IMR-90 (cell line): ENCODE measurements at regions not wholly inside any gene's neighbourhood (a gene's known extent, or its start where the extent isn't known, plus 50 kb on each side); places are given as distances from the start of the nearest gene placed in this dataset.

Source experiments
- ATAC-seq: fragments of 200-7000 bp; cut with Tn5 transposase; 2 replicates; pipeline ENCODE4 v1.9.1; 2020; ENCODE audit warnings: low read depth, mild to moderate bottlenecking, moderate library complexity
- BruUV-seq: library from RNA; stranded (reverse); fragments of 400-500 nt; replicated peaks from 2 replicates; lab custom pipeline; 2021; lab: Mats Ljungman, UMichigan
- CTCF ChIA-PET: fragments of 300-600 bp; formaldehyde crosslinking; extraction: SDS; loops from one replicate; lab custom pipeline; 2021; ENCODE audit warnings: antibody characterized with exemption; lab: Yijun Ruan, JAX
- POLR2A ChIA-PET: fragments of 300-600 bp; sonication (Branson Sonifier 250); formaldehyde crosslinking; loops from one replicate; lab custom pipeline; 2022; ENCODE audit warnings: antibody characterized with exemption; ENCODE audit not compliant: unreplicated experiment; lab: Charles Lee
- DNase-seq: peaks from one replicate; pipeline ENCODE4 v3.0.0; 2013
- H2AFZ ChIP-seq: replicated peaks from 2 replicates; pipeline ENCODE3; 2013; ENCODE audit warnings: low read length, mild to moderate bottlenecking; ENCODE audit not compliant: poor library complexity
- H2AK5ac ChIP-seq: 2 replicates; pipeline ENCODE4 v1.6.1; 2013; ENCODE audit warnings: low read depth, low read length, inconsistent platforms
- H2AK9ac ChIP-seq: replicated peaks from 2 replicates; pipeline ENCODE3; 2013; ENCODE audit warnings: mild to moderate bottlenecking, low read depth, low read length, moderate library complexity; ENCODE audit not compliant: poor library complexity
- H2BK120ac ChIP-seq: 2 replicates; pipeline ENCODE4 v1.6.1; 2013; ENCODE audit warnings: low read depth, low read length, inconsistent platforms
- H2BK15ac ChIP-seq: 3 replicates; pipeline ENCODE4 v1.6.1; 2013; ENCODE audit warnings: low read depth, low read length, inconsistent platforms
- H2BK20ac ChIP-seq: 2 replicates; pipeline ENCODE4 v1.6.1; 2013; ENCODE audit warnings: low read depth, mild to moderate bottlenecking, inconsistent platforms, low read length, moderate library complexity
- H2BK5ac ChIP-seq: 2 replicates; pipeline ENCODE4 v1.6.1; 2013; ENCODE audit warnings: mild to moderate bottlenecking, low read depth, low read length, inconsistent platforms; ENCODE audit not compliant: poor library complexity, severe bottlenecking
- H3K14ac ChIP-seq: replicated peaks from 2 replicates; pipeline ENCODE4 v1.6.1; 2013; ENCODE audit warnings: low read depth, low read length, inconsistent platforms
- H3K18ac ChIP-seq: 2 replicates; pipeline ENCODE4 v1.6.1; 2013; ENCODE audit warnings: low read depth, low read length, control low read depth
- H3K23ac ChIP-seq: 2 replicates; pipeline ENCODE4 v1.6.1; 2013; ENCODE audit warnings: low read depth, low read length, inconsistent platforms
- H3K27ac ChIP-seq: 2 replicates; pipeline ENCODE4 v1.5.1; 2013; ENCODE audit warnings: mild to moderate bottlenecking, control low read depth, low read length; ENCODE audit not compliant: insufficient read depth
- H3K27me3 ChIP-seq: 2 replicates; pipeline ENCODE4 v1.6.1; 2013; ENCODE audit warnings: low read length; ENCODE audit not compliant: control insufficient read depth, insufficient read depth
- H3K36me3 ChIP-seq: 2 replicates; pipeline ENCODE4 v1.6.1; 2013; ENCODE audit warnings: low read length, mixed read lengths; ENCODE audit not compliant: control insufficient read depth, insufficient read depth
- H3K4ac ChIP-seq: 2 replicates; pipeline ENCODE4 v1.6.1; 2013; ENCODE audit warnings: low read depth, low read length, inconsistent platforms
- H3K4me1 ChIP-seq: 2 replicates; pipeline ENCODE4 v1.6.1; 2013; ENCODE audit warnings: low read length, mixed read lengths; ENCODE audit not compliant: control insufficient read depth, insufficient read depth
- H3K4me2 ChIP-seq: 2 replicates; pipeline ENCODE4 v1.6.1; 2013; ENCODE audit warnings: low read depth, mild to moderate bottlenecking, control low read depth, low read length, moderate library complexity
- H3K4me3 ChIP-seq: 2 replicates; pipeline ENCODE4 v1.5.1; 2013; ENCODE audit warnings: low read depth, mild to moderate bottlenecking, control low read depth, low read length, moderate library complexity; ENCODE audit not compliant: insufficient read depth
- H3K56ac ChIP-seq: 2 replicates; pipeline ENCODE4 v1.6.1; 2013; ENCODE audit warnings: low read length, inconsistent platforms; ENCODE audit not compliant: insufficient read depth; ENCODE audit errors: extremely low read depth
- H3K79me1 ChIP-seq, 2 experiments: 2 replicates each; pipeline ENCODE4 v1.6.1; 2013; ENCODE audit warnings: low read length in 2 of 2, inconsistent platforms in 1 of 2, low read depth in 1 of 2
- H3K9ac ChIP-seq: 2 replicates; pipeline ENCODE4 v1.6.1; 2013; ENCODE audit warnings: low read depth, low read length, control low read depth
- H3K9me1 ChIP-seq: 2 replicates; pipeline ENCODE4 v1.6.1; 2013; ENCODE audit warnings: low read length, inconsistent platforms; ENCODE audit not compliant: insufficient read depth
- H3K9me3 ChIP-seq: 2 replicates; pipeline ENCODE4 v1.6.1; 2013; ENCODE audit warnings: low read length; ENCODE audit not compliant: control insufficient read depth, insufficient read depth
- H4K20me1 ChIP-seq: 2 replicates; pipeline ENCODE4 v1.6.1; 2013; ENCODE audit warnings: low read length, inconsistent platforms; ENCODE audit not compliant: insufficient read depth
- H4K5ac ChIP-seq: 2 replicates; pipeline ENCODE4 v1.6.1; 2013; ENCODE audit warnings: mild to moderate bottlenecking, low read depth, low read length, control low read depth
- H4K8ac ChIP-seq, 2 experiments: 2 replicates each; pipeline ENCODE4 v1.6.1; 2013; ENCODE audit warnings: low read depth in 2 of 2, low read length in 2 of 2, control low read depth in 1 of 2, inconsistent platforms in 1 of 2
- H4K91ac ChIP-seq: 2 replicates; pipeline ENCODE4 v1.6.1; 2013; ENCODE audit warnings: low read depth, low read length, inconsistent platforms; ENCODE audit not compliant: insufficient read depth
- CEBPB ChIP-seq: IDR thresholded peaks from 2 replicates; pipeline ENCODE4 v1.6.1; 2012; ENCODE audit warnings: low read depth, low read length, improper control_type of control experiment
- MAFK ChIP-seq: IDR thresholded peaks from 2 replicates; pipeline ENCODE4 v1.6.1; 2012; ENCODE audit warnings: low read depth, low read length, improper control_type of control experiment
- WGBS, 2 experiments: methylation state at CpG; one replicate each; pipeline versions ENCODE4 v1.1.5 to v1.1.7; 2013; ENCODE audit warnings: missing lambda C conversion rate in 2 of 2; ENCODE audit not compliant: insufficient read length in 1 of 2; ENCODE audit errors: extremely low coverage in 2 of 2; 5-methylcytosine and 5-hydroxymethylcytosine counted together
- dilution Hi-C: fragments of 300-500 bp; cut with HindIII; formaldehyde crosslinking; loops from one replicate; pipeline ENCODE4 v1.14.3; 2018; ENCODE audit warnings: low sequenced_read_pairs; ENCODE audit not compliant: unreplicated experiment
- in situ Hi-C: fragments of 300-500 bp; cut with MboI; formaldehyde crosslinking; loops from 3 replicates; pipeline ENCODE4 v1.14.3; 2019; ENCODE audit warnings: low sequenced_read_pairs, inconsistent platforms, mixed read lengths
- intact Hi-C: fragments of 100-400 bp; cut with micrococcal nuclease; formaldehyde crosslinking; loops from 2 replicates; pipeline ENCODE4 v1.10.0; 2022

DNA sequence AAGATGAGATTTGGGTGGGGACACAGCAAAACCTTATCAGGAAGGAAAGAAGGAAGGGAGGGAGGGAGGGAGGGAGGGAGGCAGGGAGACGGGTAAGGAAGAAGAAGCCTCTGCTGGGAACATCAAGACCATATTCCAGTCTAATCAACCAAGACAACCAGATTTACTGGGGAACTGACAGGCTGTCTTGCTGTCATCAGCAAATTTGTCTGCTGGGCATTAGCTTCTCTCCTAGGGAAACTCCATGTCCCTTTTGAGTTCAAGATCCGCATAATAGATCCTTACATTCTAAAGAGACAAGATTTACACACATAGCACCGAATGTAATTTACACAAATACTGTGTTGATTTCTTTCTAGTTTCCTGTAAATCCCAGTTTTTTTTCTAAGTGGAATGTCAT lies 1618.9 kb upstream of the ZEB2 start:
- no peak for DNase-seq
- CTCF ChIA-PET: no interaction called here
- no TSS peak for BruUV-seq

More for the DNA sequence above, 1618.9 kb upstream of the ZEB2 start:
- no peak overlapping the region for H2AK9ac ChIP-seq
- H3K18ac ChIP-seq: no peak overlapping the region
- H3K27ac ChIP-seq: no peak overlapping the region
- H3K23ac ChIP-seq: no peak overlapping the region
- no peaks in the 10 kb centered on the region for H3K4me1 ChIP-seq
- H3K9me1 ChIP-seq: no peaks in the 10 kb centered on the region
- H2BK5ac ChIP-seq: no peak overlapping the region
- dilution Hi-C loops (no loop called here), in situ Hi-C loops (no loop called here), intact Hi-C loops (no loop called here)
- H3K56ac ChIP-seq: no peak overlapping the region
- H2BK20ac ChIP-seq: no peak overlapping the region
- H4K91ac ChIP-seq: no peak overlapping the region
- H4K5ac ChIP-seq: no peak overlapping the region
- H3K79me1 ChIP-seq: no peaks in the 10 kb centered on the region
- TF ChIP-seq CEBPB (no peak), MAFK (peak; percentile 24; the same call in 1 of the 2 replicates)
- H4K20me1 ChIP-seq: no peaks in the 10 kb centered on the region
- H3K4me3 ChIP-seq: no peak overlapping the region
- WGBS, 2 experiments: no CpG with 5 or more reads among the region's 3 CpGs
- no peaks in the 10 kb centered on the region for H3K27me3 ChIP-seq
- no peaks in the 10 kb centered on the region for H3K36me3 ChIP-seq
- H3K4ac ChIP-seq: no peak overlapping the region
- H3K9me3 ChIP-seq: no peaks in the 10 kb centered on the region
- ATAC-seq: no peak
- H2BK120ac ChIP-seq: no peak overlapping the region
- H2AFZ ChIP-seq: no peak overlapping the region
- POLR2A ChIA-PET: no interaction called here
- no peak overlapping the region for H4K8ac ChIP-seq
- no peak overlapping the region for H2BK15ac ChIP-seq
- H2AK5ac ChIP-seq: no peak overlapping the region
- H3K14ac ChIP-seq: no peak overlapping the region
- no peak overlapping the region for H3K9ac ChIP-seq
- H3K4me2 ChIP-seq: no peak overlapping the region
